GM18502 (cell line): ENCODE measurements at regions not wholly inside any gene's neighbourhood (a gene's known extent, or its start where the extent isn't known, plus 50 kb on each side); places are given as distances from the start of the nearest gene placed in this dataset.
"Not testable (repeated sequence)": the region's sequence is repeated elsewhere in the genome, so short reads cannot be mapped to it uniquely, and the experiment has no call there.

Experiments used
- ATAC-seq: cut with Tn5 transposase; IDR thresholded peaks from one replicate; pipeline ENCODE4 v1.9.1; 2021; ENCODE audit warnings: mild to moderate bottlenecking; ENCODE audit not compliant: unreplicated experiment, poor library complexity

GRCh38 chr2:87587934-87588333 lies 160.0 kb upstream of the PLGLB2 start:
- not testable (repeated sequence) for ATAC-seq

- ATAC-seq = not testable (repeated sequence)
Measured at GRCh38 chr2:87592974-87593373, 154.9 kb upstream of the PLGLB2 start.

GRCh38 chr2:87593784-87594610 lies 153.9 kb upstream of the PLGLB2 start:
- ATAC-seq = not testable (repeated sequence)

- ATAC-seq = not testable (repeated sequence)
Measured at GRCh38 chr2:87594611-87594992, 153.3 kb upstream of the PLGLB2 start.

- not testable (repeated sequence) for ATAC-seq
Measured at GRCh38 chr2:87595017-87595416, 152.9 kb upstream of the PLGLB2 start.

- not testable (repeated sequence) for ATAC-seq
Measured at GRCh38 chr2:87600961-87601360, 146.9 kb upstream of the PLGLB2 start.

- not testable (repeated sequence) for ATAC-seq
Measured at GRCh38 chr2:87602118-87602517, 145.8 kb upstream of the PLGLB2 start.

- ATAC-seq = not testable (repeated sequence)
Measured at GRCh38 chr2:87602728-87603127, 145.2 kb upstream of the PLGLB2 start.

GRCh38 chr2:87603418-87604278 lies 144.2 kb upstream of the PLGLB2 start:
- not testable (repeated sequence) for ATAC-seq

GRCh38 chr2:87604279-87604818 lies 143.5 kb upstream of the PLGLB2 start:
- not testable (repeated sequence) for ATAC-seq

GRCh38 chr2:87604980-87605379 lies 142.9 kb upstream of the PLGLB2 start:
- ATAC-seq = not testable (repeated sequence)

- not testable (repeated sequence) for ATAC-seq
Measured at GRCh38 chr2:87608377-87609166, 139.3 kb upstream of the PLGLB2 start.

- not testable (repeated sequence) for ATAC-seq
Measured at GRCh38 chr2:87610974-87611373, 136.9 kb upstream of the PLGLB2 start.

- not testable (repeated sequence) for ATAC-seq
Measured at GRCh38 chr2:87611416-87611815, 136.5 kb upstream of the PLGLB2 start.

- not testable (repeated sequence) for ATAC-seq
Measured at GRCh38 chr2:87611956-87612355, 135.9 kb upstream of the PLGLB2 start.

- not testable (repeated sequence) for ATAC-seq
Measured at GRCh38 chr2:87614829-87615434, 133.0 kb upstream of the PLGLB2 start.

GRCh38 chr2:87619121-87619520 lies 128.8 kb upstream of the PLGLB2 start:
- not testable (repeated sequence) for ATAC-seq

GRCh38 chr2:87621139-87621538 lies 126.7 kb upstream of the PLGLB2 start:
- ATAC-seq = not testable (repeated sequence)

GRCh38 chr2:87622720-87623119 lies 125.2 kb upstream of the PLGLB2 start:
- ATAC-seq = not testable (repeated sequence)
